Thyroid gland (tissue), 4 donors: ENCODE measurements at regions not wholly inside any gene's neighbourhood (a gene's known extent, or its start where the extent isn't known, plus 50 kb on each side); places are given as distances from the start of the nearest gene placed in this dataset.

Source experiments
- DNase-seq, 2 donors: peaks; one replicate each; pipeline ENCODE4 v3.0.0-alpha.2; 2019
- H3K27ac ChIP-seq, 3 donors: fragments of 200-600 bp; sonication (generic); 1 replicate in 2 of 3; 2 replicates in 1 of 3; pipeline ENCODE4 v1.5.1; 2016 to 2019; ENCODE audit warnings: mild to moderate bottlenecking in 1 of 3, moderate library complexity in 1 of 3
- H3K27me3 ChIP-seq: fragments of 200-600 bp; sonication (generic); one replicate; pipeline ENCODE4 v1.5.1; 2019
- H3K36me3 ChIP-seq, 2 donors: fragments of 200-600 bp; sonication (generic); one replicate each; pipeline ENCODE4 v1.5.1; 2016 to 2019
- H3K4me1 ChIP-seq, 2 donors: fragments of 200-600 bp; sonication (generic); one replicate each; pipeline ENCODE4 v1.5.1; 2017 to 2019
- H3K4me3 ChIP-seq, 3 donors: fragments of 200-600 bp; sonication (generic); replicated peaks in 1 of 3; 1 replicate in 2 of 3; 2 replicates in 1 of 3; pipeline ENCODE4 v1.5.1; 2016; ENCODE audit warnings: mild to moderate bottlenecking in 1 of 3
- H3K9me3 ChIP-seq: fragments of 200-600 bp; sonication (generic); one replicate; pipeline ENCODE4 v1.5.1; 2017
- CTCF ChIP-seq, 6 experiments: fragments of 200-600 bp in 3 of 6; fragments of 450-650 bp in 3 of 6; sonication (generic) in 3 of 6; IDR thresholded peaks; one replicate each; pipeline ENCODE4 v1.5.1; 2016 to 2019; ENCODE audit warnings: antibody characterized with exemption in 6 of 6, mild to moderate bottlenecking in 2 of 6, inconsistent platforms in 1 of 6, moderate library complexity in 1 of 6
- POLR2A ChIP-seq, 2 donors: fragments of 450-650 bp; IDR thresholded peaks; one replicate each; pipeline ENCODE4 v1.6.1; 2017; ENCODE audit warnings: antibody characterized with exemption in 2 of 2, mild to moderate bottlenecking in 2 of 2, moderate library complexity in 1 of 2
- WGBS, 2 donors: methylation state at CpG; one replicate each; pipeline ENCODE4 v1.1.5; 2017; 5-methylcytosine and 5-hydroxymethylcytosine counted together
- intact Hi-C: fragments of 100-400 bp; cut with DNase I; formaldehyde crosslinking; loops from one replicate; pipeline ENCODE4 v1.15.1; 2023

GRCh38 chr13:61052175-61052574 is 363.5 kb downstream of the PCDH20 start:
- Histone ChIP-seq H3K36me3 (no peaks in the 10 kb centered on the region), H3K4me3 (no peak overlapping the region), H3K27ac (no peak overlapping the region), H3K4me1 (no peaks in the 10 kb centered on the region), H3K9me3 (no peaks in the 10 kb centered on the region), H3K27me3 (no peaks in the 10 kb centered on the region)
- 85 to 86% methylated on average over 1 of the region's 1 CpG for WGBS, 2 donors
- intact Hi-C loops = no loop called here
- TF ChIP-seq CTCF (IDR thresholded peaks at IDR 0.05) (no peak), POLR2A (IDR thresholded peaks at IDR 0.05) (no peak)
- no peak for DNase-seq

- no peaks in the 10 kb centered on the region for H3K36me3 ChIP-seq
- intact Hi-C loops = no loop called here
- no peaks in the 10 kb centered on the region for H3K27me3 ChIP-seq
- H3K4me3 ChIP-seq = no peak overlapping the region
- no peak for TF ChIP-seq CTCF (IDR thresholded peaks at IDR 0.05)
- no peak for TF ChIP-seq POLR2A (IDR thresholded peaks at IDR 0.05)
- peaks cover 0 to 10% of the 10 kb centered on the region in 2 donors for H3K4me1 ChIP-seq
- peak overlapping the region in 2 of 3 donors; percentile 15 to 41 for H3K27ac ChIP-seq
- 37 to 51% methylated on average over 2 of the region's 2 CpGs for WGBS, 2 donors
- no peaks in the 10 kb centered on the region for H3K9me3 ChIP-seq
- DNase-seq = no peak
Measured at GRCh38 chr13:61045251-61045650, 370.4 kb downstream of the PCDH20 start.

GRCh38 chr13:61040181-61040580 is 375.5 kb downstream of the PCDH20 start:
- Histone ChIP-seq H3K4me3 (no peak overlapping the region), H3K27ac (no peak overlapping the region), H3K9me3 (no peaks in the 10 kb centered on the region), H3K36me3 (no peaks in the 10 kb centered on the region), H3K4me1 (peaks cover 0 to 3% of the 10 kb centered on the region in 2 donors), H3K27me3 (no peaks in the 10 kb centered on the region)
- TF ChIP-seq POLR2A (IDR thresholded peaks at IDR 0.05) = no peak
- no peak for TF ChIP-seq CTCF (IDR thresholded peaks at IDR 0.05)
- no peak for DNase-seq
- 78 to 84% methylated on average over 2 of the region's 2 CpGs for WGBS, 2 donors
- intact Hi-C loops = no loop called here

- intact Hi-C loops = no loop called here
- no peaks in the 10 kb centered on the region for H3K9me3 ChIP-seq
Measured at GRCh38 chr13:61039302-61039701, 376.3 kb downstream of the PCDH20 start.

GRCh38 chr13:61036715-61037114 is 378.9 kb downstream of the PCDH20 start:
- Histone ChIP-seq H3K4me3 (no peak overlapping the region), H3K36me3 (no peaks in the 10 kb centered on the region), H3K4me1 (no peaks in the 10 kb centered on the region), H3K27me3 (no peaks in the 10 kb centered on the region), H3K9me3 (no peaks in the 10 kb centered on the region), H3K27ac (no peak overlapping the region)
- TF ChIP-seq POLR2A (IDR thresholded peaks at IDR 0.05) (no peak), CTCF (IDR thresholded peaks at IDR 0.05) (no peak)
- DNase-seq = no peak
- intact Hi-C loops = no loop called here
- 88 to 91% methylated on average over 6 of the region's 6 CpGs for WGBS, 2 donors

More at GRCh38 chr13:61039302-61039701, 376.3 kb downstream of the PCDH20 start:
- no peak overlapping the region for H3K27ac ChIP-seq
- 94 to 96% methylated on average over 4 of the region's 4 CpGs for WGBS, 2 donors
- H3K27me3 ChIP-seq = no peaks in the 10 kb centered on the region
- no peaks in the 10 kb centered on the region for H3K4me1 ChIP-seq
- no peaks in the 10 kb centered on the region for H3K36me3 ChIP-seq
- no peak for DNase-seq
- H3K4me3 ChIP-seq = no peak overlapping the region
- TF ChIP-seq POLR2A (IDR thresholded peaks at IDR 0.05) = no peak
- TF ChIP-seq CTCF (IDR thresholded peaks at IDR 0.05) = no peak
